Type B pancreatic cell (in vitro differentiated cells): ENCODE measurements at regions not wholly inside any gene's neighbourhood (a gene's known extent, or its start where the extent isn't known, plus 50 kb on each side); places are given as distances from the start of the nearest gene placed in this dataset.

Source experiments
- DNase-seq: peaks from one replicate; pipeline ENCODE4 v3.0.0; 2021; ENCODE audit warnings: mixed read lengths; ENCODE audit not compliant: unreplicated experiment; ENCODE audit errors: extremely low spot score
- H3K27ac Mint-ChIP-seq: 2 replicates; pipeline ENCODE4 v1.8.0; 2021; ENCODE audit warnings: mild to moderate bottlenecking, mixed read lengths
- H3K27me3 Mint-ChIP-seq: 2 replicates; pipeline ENCODE4 v1.8.0; 2021; ENCODE audit warnings: mixed read lengths
- H3K36me3 Mint-ChIP-seq: 2 replicates; pipeline ENCODE4 v1.8.0; 2021; ENCODE audit warnings: mixed read lengths
- H3K4me1 Mint-ChIP-seq: one replicate; pipeline ENCODE4 v1.8.0; 2021; ENCODE audit warnings: mixed read lengths; ENCODE audit not compliant: unreplicated experiment
- H3K4me3 Mint-ChIP-seq: 2 replicates; pipeline ENCODE4 v1.8.0; 2021; ENCODE audit warnings: mild to moderate bottlenecking, mixed read lengths
- H3K9me3 Mint-ChIP-seq: 2 replicates; pipeline ENCODE4 v1.8.0; 2021; ENCODE audit warnings: mixed read lengths
- TF ChIP-seq, protein P1 (sequence below): fragments of 200-600 bp; sonication (generic); conservative IDR thresholded peaks from 2 replicates; pipeline ENCODE4 v1.5.0; 2021; ENCODE audit warnings: antibody characterized with exemption, mild to moderate bottlenecking

DNA sequence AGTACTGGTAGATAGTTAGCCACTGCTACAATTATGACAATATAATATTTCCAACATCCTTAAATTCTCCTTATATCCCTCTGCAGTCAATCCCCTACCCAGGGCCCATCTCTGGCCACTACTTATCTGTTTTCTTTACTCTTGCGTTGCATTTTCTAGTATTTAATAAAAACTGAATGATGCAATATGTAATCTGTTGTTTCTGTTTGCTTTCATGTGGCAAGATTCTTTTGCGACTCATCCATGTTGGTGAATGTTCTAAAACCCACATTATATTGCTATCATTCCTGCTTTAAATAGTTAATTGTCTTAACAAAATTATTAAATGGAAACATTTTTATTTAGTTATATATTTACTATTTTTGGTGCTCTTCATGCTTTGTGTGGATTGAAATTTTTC is 338.5 kb downstream of the MDFIC start:
- Mint-ChIP-seq H3K4me1 (no peaks in the 10 kb centered on the region), H3K9me3 (no peaks in the 10 kb centered on the region), H3K27me3 (no peaks in the 10 kb centered on the region), H3K36me3 (no peaks in the 10 kb centered on the region), H3K27ac (no peak overlapping the region), H3K4me3 (no peak overlapping the region)
- DNase-seq = no peak
- TF ChIP-seq, protein P1, sequence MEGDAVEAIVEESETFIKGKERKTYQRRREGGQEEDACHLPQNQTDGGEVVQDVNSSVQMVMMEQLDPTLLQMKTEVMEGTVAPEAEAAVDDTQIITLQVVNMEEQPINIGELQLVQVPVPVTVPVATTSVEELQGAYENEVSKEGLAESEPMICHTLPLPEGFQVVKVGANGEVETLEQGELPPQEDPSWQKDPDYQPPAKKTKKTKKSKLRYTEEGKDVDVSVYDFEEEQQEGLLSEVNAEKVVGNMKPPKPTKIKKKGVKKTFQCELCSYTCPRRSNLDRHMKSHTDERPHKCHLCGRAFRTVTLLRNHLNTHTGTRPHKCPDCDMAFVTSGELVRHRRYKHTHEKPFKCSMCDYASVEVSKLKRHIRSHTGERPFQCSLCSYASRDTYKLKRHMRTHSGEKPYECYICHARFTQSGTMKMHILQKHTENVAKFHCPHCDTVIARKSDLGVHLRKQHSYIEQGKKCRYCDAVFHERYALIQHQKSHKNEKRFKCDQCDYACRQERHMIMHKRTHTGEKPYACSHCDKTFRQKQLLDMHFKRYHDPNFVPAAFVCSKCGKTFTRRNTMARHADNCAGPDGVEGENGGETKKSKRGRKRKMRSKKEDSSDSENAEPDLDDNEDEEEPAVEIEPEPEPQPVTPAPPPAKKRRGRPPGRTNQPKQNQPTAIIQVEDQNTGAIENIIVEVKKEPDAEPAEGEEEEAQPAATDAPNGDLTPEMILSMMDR = no peak

DNA sequence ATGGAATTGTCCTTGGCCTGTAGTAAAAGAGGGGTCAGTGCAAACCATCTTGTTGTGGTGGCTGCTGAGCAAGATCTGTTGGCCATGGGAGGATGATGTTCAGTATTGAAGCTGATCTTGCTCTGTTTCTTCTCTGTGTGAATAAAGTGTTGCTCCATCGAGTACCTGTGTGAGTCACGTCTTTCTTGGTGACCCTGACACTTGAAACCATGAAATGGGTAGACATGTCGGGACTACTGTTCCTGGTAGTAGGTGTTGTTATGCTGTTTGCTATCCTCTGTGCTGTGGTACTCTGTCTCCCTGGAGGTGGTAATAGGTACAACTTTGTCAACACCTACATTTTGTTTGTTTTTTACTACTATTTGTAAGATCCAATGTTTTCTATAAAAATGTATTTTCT is 330.6 kb downstream of the MDFIC start:
- Mint-ChIP-seq H3K4me3 (no peak overlapping the region), H3K36me3 (no peaks in the 10 kb centered on the region), H3K4me1 (peaks cover 9% of the 10 kb centered on the region), H3K9me3 (peaks cover 5% of the 10 kb centered on the region), H3K27me3 (no peaks in the 10 kb centered on the region), H3K27ac (no peak overlapping the region)
- DNase-seq = no peak
- TF ChIP-seq, protein P1 = no peak

DNA sequence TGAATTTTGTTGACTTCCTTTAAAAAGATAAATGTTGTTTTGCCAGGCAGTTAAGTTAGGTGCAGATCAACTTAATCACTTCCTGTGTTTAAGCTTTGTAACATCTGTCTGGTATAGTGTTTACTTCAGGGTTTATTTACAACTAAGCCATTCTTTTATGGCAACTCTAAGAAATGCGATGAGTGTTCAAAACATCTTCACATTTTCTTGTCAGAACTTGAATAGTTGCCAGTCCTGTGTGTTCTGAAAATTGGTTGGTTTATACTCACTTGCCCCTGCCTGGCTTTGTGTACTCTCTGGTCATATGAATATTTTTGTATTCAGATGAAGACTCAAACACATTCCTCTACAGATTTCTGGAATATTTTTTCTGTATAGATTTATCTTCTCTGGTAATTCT is 327.2 kb downstream of the MDFIC start:
- Mint-ChIP-seq H3K27ac (no peak overlapping the region), H3K4me1 (peaks cover 9% of the 10 kb centered on the region), H3K4me3 (no peak overlapping the region), H3K9me3 (peaks cover 11% of the 10 kb centered on the region), H3K27me3 (no peaks in the 10 kb centered on the region), H3K36me3 (no peaks in the 10 kb centered on the region)
- DNase-seq = no peak
- TF ChIP-seq, protein P1 = no peak

DNA sequence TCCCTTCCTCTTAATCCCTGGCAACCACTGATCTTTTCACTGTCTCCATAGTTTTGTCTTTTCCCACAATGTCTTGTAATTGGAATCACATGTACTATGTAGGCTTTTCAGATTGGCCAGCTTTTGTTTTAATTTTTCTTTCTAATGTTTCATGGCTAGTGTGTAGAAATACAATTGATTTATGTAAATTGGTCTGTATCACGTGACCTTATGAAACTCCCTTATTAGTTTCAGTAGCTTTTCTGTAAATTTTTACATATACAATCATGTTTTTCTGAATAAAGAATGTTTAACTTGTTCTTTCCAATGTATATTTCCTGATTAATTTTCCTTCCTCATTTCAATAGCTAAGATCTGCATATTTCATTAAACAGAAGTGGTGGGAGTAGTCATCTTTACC is 319.3 kb downstream of the MDFIC start:
- H3K27me3 Mint-ChIP-seq = no peaks in the 10 kb centered on the region
- no peak for DNase-seq
- H3K27ac Mint-ChIP-seq = no peak overlapping the region
- TF ChIP-seq, protein P1 = no peak
- no peak overlapping the region for H3K4me3 Mint-ChIP-seq
- H3K9me3 Mint-ChIP-seq = peaks cover 6% of the 10 kb centered on the region
- H3K36me3 Mint-ChIP-seq = no peaks in the 10 kb centered on the region
- H3K4me1 Mint-ChIP-seq = no peaks in the 10 kb centered on the region

DNA sequence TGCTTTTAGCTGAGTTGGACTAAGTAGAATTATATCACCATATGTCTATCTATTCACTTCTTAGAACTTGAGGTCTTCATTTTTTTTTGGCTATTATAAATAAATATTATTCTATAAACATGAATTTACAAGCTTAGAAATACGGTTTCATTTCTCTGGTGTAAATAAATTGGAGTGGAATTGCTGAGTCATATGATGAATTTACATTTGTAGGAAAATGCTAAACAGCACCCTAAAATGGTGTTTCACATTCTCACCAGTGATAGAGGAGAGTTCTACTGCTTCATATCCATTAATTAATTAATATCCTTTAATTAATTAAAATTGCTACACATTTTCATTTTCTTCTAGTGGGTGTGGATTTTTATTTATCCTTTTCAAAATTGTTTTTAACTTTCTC is 318.3 kb downstream of the MDFIC start:
- Mint-ChIP-seq H3K36me3 (no peaks in the 10 kb centered on the region), H3K9me3 (no peaks in the 10 kb centered on the region), H3K27ac (no peak overlapping the region), H3K4me3 (no peak overlapping the region), H3K27me3 (no peaks in the 10 kb centered on the region), H3K4me1 (no peaks in the 10 kb centered on the region)
- TF ChIP-seq, protein P1 = no peak
- DNase-seq = no peak

DNA sequence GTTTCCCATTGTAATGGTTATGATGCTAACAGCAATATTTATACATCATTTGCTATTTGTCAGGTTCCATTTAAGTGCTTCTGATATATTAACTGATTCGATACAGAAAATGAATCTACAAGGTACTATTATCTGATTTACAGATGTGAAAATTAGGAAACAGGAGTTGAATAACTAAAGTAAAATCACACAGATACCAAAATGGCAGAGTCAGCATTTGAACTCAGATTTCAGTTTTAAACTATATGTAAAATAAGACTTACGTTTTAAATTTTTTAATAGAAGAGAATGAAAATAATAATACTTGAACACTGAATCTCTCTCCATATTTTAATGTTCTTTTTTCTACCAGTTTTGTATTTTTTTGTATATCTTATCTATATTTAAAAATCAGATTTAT is 313.2 kb downstream of the MDFIC start:
- H3K4me1 Mint-ChIP-seq = peaks cover 8% of the 10 kb centered on the region

More for the DNA sequence above, 313.2 kb downstream of the MDFIC start:
- H3K9me3 Mint-ChIP-seq = peaks cover 11% of the 10 kb centered on the region
- H3K27ac Mint-ChIP-seq = no peak overlapping the region
- peaks cover 4% of the 10 kb centered on the region for H3K27me3 Mint-ChIP-seq
- H3K36me3 Mint-ChIP-seq = no peaks in the 10 kb centered on the region
- no peak for DNase-seq
- H3K4me3 Mint-ChIP-seq = no peak overlapping the region
- TF ChIP-seq, protein P1 = no peak
